ENCODE measurements at regions not wholly inside any gene's neighbourhood (a gene's known extent, or its start where the extent isn't known, plus 50 kb on each side); places are given as distances from the start of the nearest gene placed in this dataset.

DNA sequence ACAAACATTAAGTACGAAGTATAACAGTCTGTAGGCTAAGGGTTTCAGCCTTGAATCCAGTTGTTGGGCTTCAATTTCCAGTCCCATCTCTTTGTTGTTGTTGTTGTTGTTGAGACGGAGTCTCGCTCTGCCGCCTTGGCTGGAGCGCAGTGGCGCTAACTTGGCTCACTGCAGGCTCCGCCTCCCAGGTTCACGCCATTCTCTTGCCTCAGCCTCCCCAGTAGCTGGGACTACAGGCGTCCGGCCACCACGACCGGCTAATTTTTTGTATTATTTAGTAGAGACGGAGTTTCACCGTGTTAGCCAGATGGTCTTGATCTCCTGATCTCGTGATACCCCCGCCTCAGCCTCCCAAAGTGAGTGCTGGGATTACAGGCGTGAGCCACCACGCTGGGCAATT lies 464.9 kb downstream of the ANKRD7 start:
- POLR2A ChIA-PET: no interaction called here
- Histone ChIP-seq H3K4me1 (no peaks in the 10 kb centered on the region), H3K4me3 (no peak overlapping the region), H3K27ac (no peak overlapping the region), H3K9me3 (no peaks in the 10 kb centered on the region), H3K4me2 (no peak overlapping the region)
- 57% methylated on average over 18 of the region's 18 CpGs for WGBS (ENCODE audit: missing lambda C conversion rate)
- no peak for FAIRE-seq
- DNase-seq (ENCODE audit: low read depth in 1 of 2, low spot score in 1 of 2): no peak
- ATAC-seq: no peak
- TF ChIP-seq EP300 (IDR thresholded peaks at IDR 0.05) (no peak), NR3C1 (IDR thresholded peaks at IDR 0.05) (no peak), ZNF302 (CRISPR knock-in tag; IDR thresholded peaks at IDR 0.05) (no peak), FOSL2 (IDR thresholded peaks at IDR 0.05) (no peak), FOSL2 (CRISPR knock-in tag; IDR thresholded peaks at IDR 0.05) (no peak), RCOR1 (IDR thresholded peaks at IDR 0.05; ENCODE audit: low read depth, low read length) (no peak), HOXB13 (CRISPR knock-in tag; IDR thresholded peaks at IDR 0.05; ENCODE audit: low read depth) (no peak), BHLHE40 (IDR thresholded peaks at IDR 0.05; ENCODE audit: low read depth, low read length) (no peak), RARB (CRISPR knock-in tag; IDR thresholded peaks at IDR 0.05) (no peak), POLR2A (IDR thresholded peaks at IDR 0.05; ENCODE audit: low read length) (no peak), RNF2 (IDR thresholded peaks at IDR 0.05; ENCODE audit: borderline replicate concordance, low read depth) (no peak), CHD4 (IDR thresholded peaks at IDR 0.05; ENCODE audit: borderline replicate concordance) (no peak)
- TF ChIP-seq, protein P1, sequence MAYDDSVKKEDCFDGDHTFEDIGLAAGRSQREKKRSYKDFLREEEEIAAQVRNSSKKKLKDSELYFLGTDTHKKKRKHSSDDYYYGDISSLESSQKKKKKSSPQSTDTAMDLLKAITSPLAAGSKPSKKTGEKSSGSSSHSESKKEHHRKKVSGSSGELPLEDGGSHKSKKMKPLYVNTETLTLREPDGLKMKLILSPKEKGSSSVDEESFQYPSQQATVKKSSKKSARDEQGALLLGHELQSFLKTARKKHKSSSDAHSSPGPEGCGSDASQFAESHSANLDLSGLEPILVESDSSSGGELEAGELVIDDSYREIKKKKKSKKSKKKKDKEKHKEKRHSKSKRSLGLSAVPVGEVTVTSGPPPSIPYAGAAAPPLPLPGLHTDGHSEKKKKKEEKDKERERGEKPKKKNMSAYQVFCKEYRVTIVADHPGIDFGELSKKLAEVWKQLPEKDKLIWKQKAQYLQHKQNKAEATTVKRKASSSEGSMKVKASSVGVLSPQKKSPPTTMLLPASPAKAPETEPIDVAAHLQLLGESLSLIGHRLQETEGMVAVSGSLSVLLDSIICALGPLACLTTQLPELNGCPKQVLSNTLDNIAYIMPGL (CRISPR knock-in tag; IDR thresholded peaks at IDR 0.05; ENCODE audit: borderline replicate concordance): no peak
- TF ChIP-seq, protein P2, sequence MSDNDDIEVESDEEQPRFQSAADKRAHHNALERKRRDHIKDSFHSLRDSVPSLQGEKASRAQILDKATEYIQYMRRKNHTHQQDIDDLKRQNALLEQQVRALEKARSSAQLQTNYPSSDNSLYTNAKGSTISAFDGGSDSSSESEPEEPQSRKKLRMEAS (IDR thresholded peaks at IDR 0.05): no peak
- CTCF ChIA-PET: no interaction called here

DNA sequence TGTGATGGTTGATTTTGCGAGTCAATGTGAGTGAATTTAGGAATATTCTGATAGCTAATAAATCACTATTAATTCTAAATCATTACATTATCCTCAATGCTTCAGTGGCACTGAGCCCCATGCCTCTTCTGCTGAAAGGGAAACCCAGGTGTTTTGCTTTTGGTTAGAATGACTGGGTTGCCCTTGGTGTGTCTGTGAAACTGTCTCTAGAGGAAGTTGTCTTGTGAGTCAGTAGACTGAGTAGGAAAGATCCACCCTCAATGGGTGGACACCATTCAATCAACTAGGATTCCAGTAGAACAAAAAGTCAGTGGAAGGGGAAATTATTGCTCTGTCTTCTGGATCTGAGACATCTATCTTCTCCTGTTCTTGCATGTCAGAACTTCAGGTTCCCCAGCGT lies 472.4 kb downstream of the ANKRD7 start:
- ChIA-PET POLR2A (no interaction called here), CTCF (interaction anchor here (1.6 kb wide), 1 partner anchor 9 kb away, joined by 3 read pairs; no protein-coding TSS in a partner anchor)
- ATAC-seq: no peak

DNA sequence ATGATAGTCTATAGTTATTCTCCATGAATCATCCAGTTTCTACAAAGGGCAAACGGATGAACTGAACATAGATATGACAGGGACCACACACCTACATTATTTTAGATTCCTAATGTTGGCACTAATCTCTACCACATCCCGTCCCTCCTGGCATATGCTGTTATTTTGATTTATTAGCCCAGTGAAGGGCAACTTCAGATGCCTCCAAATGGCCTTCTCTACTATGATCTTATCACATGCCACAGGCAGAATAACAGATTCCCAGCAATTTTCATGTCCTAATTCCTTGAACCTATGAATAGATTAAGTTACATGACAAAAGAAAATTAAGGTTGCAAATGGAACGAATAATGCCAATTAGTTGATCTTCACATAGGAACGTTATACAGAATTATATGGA lies 474.7 kb downstream of the ANKRD7 start:
- Histone ChIP-seq H3K4me2 (no peak overlapping the region), H3K9me3 (no peaks in the 10 kb centered on the region), H3K27ac (no peak overlapping the region), H3K4me3 (no peak overlapping the region), H3K4me1 (no peaks in the 10 kb centered on the region)
- DNase-seq (ENCODE audit: low read depth in 1 of 2, low spot score in 1 of 2): no peak
- CTCF ChIA-PET: no interaction called here
- POLR2A ChIA-PET: no interaction called here
- 7% methylated on average over 4 of the region's 4 CpGs for WGBS (ENCODE audit: missing lambda C conversion rate)
- ATAC-seq: no peak
- no peak for FAIRE-seq
- TF ChIP-seq, protein P3, sequence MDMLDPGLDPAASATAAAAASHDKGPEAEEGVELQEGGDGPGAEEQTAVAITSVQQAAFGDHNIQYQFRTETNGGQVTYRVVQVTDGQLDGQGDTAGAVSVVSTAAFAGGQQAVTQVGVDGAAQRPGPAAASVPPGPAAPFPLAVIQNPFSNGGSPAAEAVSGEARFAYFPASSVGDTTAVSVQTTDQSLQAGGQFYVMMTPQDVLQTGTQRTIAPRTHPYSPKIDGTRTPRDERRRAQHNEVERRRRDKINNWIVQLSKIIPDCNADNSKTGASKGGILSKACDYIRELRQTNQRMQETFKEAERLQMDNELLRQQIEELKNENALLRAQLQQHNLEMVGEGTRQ (IDR thresholded peaks at IDR 0.05): no peak
- no peak for TF ChIP-seq CBX2 (IDR thresholded peaks at IDR 0.05; ENCODE audit: borderline replicate concordance, low read depth)
- no peak for TF ChIP-seq FOSL2 (IDR thresholded peaks at IDR 0.05)
- TF ChIP-seq FOSL2 (CRISPR knock-in tag; IDR thresholded peaks at IDR 0.05): no peak
- no peak for TF ChIP-seq KDM1A (IDR thresholded peaks at IDR 0.05; ENCODE audit: low read depth)
- TF ChIP-seq, protein P4, sequence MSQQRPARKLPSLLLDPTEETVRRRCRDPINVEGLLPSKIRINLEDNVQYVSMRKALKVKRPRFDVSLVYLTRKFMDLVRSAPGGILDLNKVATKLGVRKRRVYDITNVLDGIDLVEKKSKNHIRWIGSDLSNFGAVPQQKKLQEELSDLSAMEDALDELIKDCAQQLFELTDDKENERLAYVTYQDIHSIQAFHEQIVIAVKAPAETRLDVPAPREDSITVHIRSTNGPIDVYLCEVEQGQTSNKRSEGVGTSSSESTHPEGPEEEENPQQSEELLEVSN (IDR thresholded peaks at IDR 0.05; ENCODE audit: borderline replicate concordance, low read depth): no peak
- no peak for TF ChIP-seq ZSCAN20 (CRISPR knock-in tag; IDR thresholded peaks at IDR 0.05)
- no peak for TF ChIP-seq HOXB13 (CRISPR knock-in tag; IDR thresholded peaks at IDR 0.05; ENCODE audit: low read depth)
- no peak for TF ChIP-seq SMC3 (IDR thresholded peaks at IDR 0.05)
- TF ChIP-seq, protein P1 (CRISPR knock-in tag; IDR thresholded peaks at IDR 0.05; ENCODE audit: borderline replicate concordance): no peak
- no peak for TF ChIP-seq JUN (IDR thresholded peaks at IDR 0.05)
- TF ChIP-seq HOXA7 (CRISPR knock-in tag; IDR thresholded peaks at IDR 0.05): no peak
- TF ChIP-seq CHD4 (IDR thresholded peaks at IDR 0.05; ENCODE audit: borderline replicate concordance): no peak
- TF ChIP-seq NR3C1 (IDR thresholded peaks at IDR 0.05): no peak
- TF ChIP-seq, protein P5, sequence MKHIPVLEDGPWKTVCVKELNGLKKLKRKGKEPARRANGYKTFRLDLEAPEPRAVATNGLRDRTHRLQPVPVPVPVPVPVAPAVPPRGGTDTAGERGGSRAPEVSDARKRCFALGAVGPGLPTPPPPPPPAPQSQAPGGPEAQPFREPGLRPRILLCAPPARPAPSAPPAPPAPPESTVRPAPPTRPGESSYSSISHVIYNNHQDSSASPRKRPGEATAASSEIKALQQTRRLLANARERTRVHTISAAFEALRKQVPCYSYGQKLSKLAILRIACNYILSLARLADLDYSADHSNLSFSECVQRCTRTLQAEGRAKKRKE (CRISPR knock-in tag; IDR thresholded peaks at IDR 0.05; ENCODE audit: low read depth): no peak
- TF ChIP-seq, protein P6, sequence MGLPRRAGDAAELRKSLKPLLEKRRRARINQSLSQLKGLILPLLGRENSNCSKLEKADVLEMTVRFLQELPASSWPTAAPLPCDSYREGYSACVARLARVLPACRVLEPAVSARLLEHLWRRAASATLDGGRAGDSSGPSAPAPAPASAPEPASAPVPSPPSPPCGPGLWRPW (IDR thresholded peaks at IDR 0.05): no peak

More for the DNA sequence above, 472.4 kb downstream of the ANKRD7 start:
- TF ChIP-seq RCOR1 (IDR thresholded peaks at IDR 0.05; ENCODE audit: low read depth, low read length) (no peak), HOXB13 (CRISPR knock-in tag; IDR thresholded peaks at IDR 0.05; ENCODE audit: low read depth) (no peak), FOSB (CRISPR knock-in tag; IDR thresholded peaks at IDR 0.05) (no peak), CHD4 (IDR thresholded peaks at IDR 0.05; ENCODE audit: borderline replicate concordance) (no peak), GATA3 (IDR thresholded peaks at IDR 0.05; ENCODE audit: borderline replicate concordance) (no peak), HOXB5 (CRISPR knock-in tag; IDR thresholded peaks at IDR 0.05) (no peak), NR3C1 (IDR thresholded peaks at IDR 0.05) (no peak), RARB (CRISPR knock-in tag; IDR thresholded peaks at IDR 0.05) (no peak), TFCP2L1 (CRISPR knock-in tag; IDR thresholded peaks at IDR 0.05) (no peak), BHLHE40 (IDR thresholded peaks at IDR 0.05; ENCODE audit: low read depth, low read length) (no peak), ZNF302 (CRISPR knock-in tag; IDR thresholded peaks at IDR 0.05) (no peak)
- TF ChIP-seq, protein P6 (IDR thresholded peaks at IDR 0.05): no peak
- Histone ChIP-seq H3K4me3 (no peak overlapping the region), H3K9me3 (no peaks in the 10 kb centered on the region), H3K4me1 (no peaks in the 10 kb centered on the region), H3K27ac (no peak overlapping the region), H3K4me2 (no peak overlapping the region)
- FAIRE-seq (no peak), DNase-seq (ENCODE audit: low read depth in 1 of 2, low spot score in 1 of 2) (no peak)
- 26% methylated on average over 2 of the region's 2 CpGs for WGBS (ENCODE audit: missing lambda C conversion rate)
